ENCODE measurements at regions not wholly inside any gene's neighbourhood (a gene's known extent, or its start where the extent isn't known, plus 50 kb on each side); places are given as distances from the start of the nearest gene placed in this dataset.

GRCh38 chr5:171581781-171582180 lies 162.3 kb downstream of the FGF18 start:
- no peak for DNase-seq

GRCh38 chr5:171582849-171583248 lies 163.4 kb downstream of the FGF18 start:
- no peak for DNase-seq

- DNase-seq: no peak
These were observed 166.5 kb downstream of the FGF18 start for GRCh38 chr5:171585981-171586380.

- DNase-seq: no peak
These were observed 167.0 kb downstream of the FGF18 start for GRCh38 chr5:171586436-171586835.

- DNase-seq: no peak
These were observed 168.6 kb downstream of the FGF18 start for GRCh38 chr5:171588046-171588445.

- no peak for DNase-seq
These were observed 169.3 kb downstream of the FGF18 start for GRCh38 chr5:171588790-171589189.

- no peak for DNase-seq
These were observed 170.0 kb downstream of the FGF18 start for GRCh38 chr5:171589461-171589860.

GRCh38 chr5:171592076-171592475 lies 172.6 kb downstream of the FGF18 start:
- no peak for DNase-seq

- no peak for DNase-seq
These were observed 173.3 kb downstream of the FGF18 start for GRCh38 chr5:171592736-171593135.

GRCh38 chr5:171593401-171593800 lies 174.0 kb downstream of the FGF18 start:
- no peak for DNase-seq

GRCh38 chr5:171593976-171594375 lies 174.5 kb downstream of the FGF18 start:
- DNase-seq: no peak

- no peak for DNase-seq
These were observed 176.0 kb downstream of the FGF18 start for GRCh38 chr5:171595401-171595800.

- DNase-seq: peak; percentile 41
These were observed 176.4 kb downstream of the FGF18 start for GRCh38 chr5:171595801-171596231.

GRCh38 chr5:171596391-171596878 lies 177.0 kb downstream of the FGF18 start:
- no peak for DNase-seq

- DNase-seq: no peak
These were observed 178.6 kb downstream of the FGF18 start for GRCh38 chr5:171597946-171598640.

- no peak for DNase-seq
These were observed 179.2 kb downstream of the FGF18 start for GRCh38 chr5:171598641-171599152.

- DNase-seq: no peak
These were observed 180.0 kb downstream of the FGF18 start for GRCh38 chr5:171599411-171599810.

GRCh38 chr5:171599957-171600612 lies 180.6 kb downstream of the FGF18 start:
- no peak for DNase-seq

- no peak for DNase-seq
These were observed 181.4 kb downstream of the FGF18 start for GRCh38 chr5:171600741-171601265.

GRCh38 chr5:171601266-171601881 lies 181.9 kb downstream of the FGF18 start:
- DNase-seq: peak; percentile 30

GRCh38 chr5:171603591-171603990 lies 182.0 kb upstream of the SMIM23 start:
- no peak for DNase-seq

GRCh38 chr5:171604195-171604594 lies 181.4 kb upstream of the SMIM23 start:
- DNase-seq: no peak

GRCh38 chr5:171606414-171607024 lies 179.1 kb upstream of the SMIM23 start:
- peak; percentile 23 for DNase-seq
